Parathyroid adenoma (tissue), 2 donors: ENCODE measurements at regions not wholly inside any gene's neighbourhood (a gene's known extent, or its start where the extent isn't known, plus 50 kb on each side); places are given as distances from the start of the nearest gene placed in this dataset.

Experiments
- H2AFZ ChIP-seq: fragments of 300-600 bp; sonication (generic); one replicate; pipeline ENCODE4 v1.7.0; 2017; ENCODE audit warnings: antibody characterized with exemption, mild to moderate bottlenecking
- H3K27ac ChIP-seq: fragments of 300-600 bp; sonication (generic); one replicate; pipeline ENCODE4 v1.7.0; 2017
- H3K27me3 ChIP-seq: fragments of 300-600 bp; sonication (generic); one replicate; pipeline ENCODE4 v1.7.0; 2017; ENCODE audit warnings: low read length; ENCODE audit not compliant: control insufficient read depth, insufficient read depth
- H3K36me3 ChIP-seq: fragments of 300-600 bp; sonication (generic); one replicate; pipeline ENCODE4 v1.7.0; 2017; ENCODE audit warnings: low read length; ENCODE audit not compliant: control insufficient read depth, insufficient read depth
- H3K4me1 ChIP-seq: fragments of 300-600 bp; sonication (generic); one replicate; pipeline ENCODE4 v1.7.0; 2017; ENCODE audit warnings: control low read depth
- H3K4me2 ChIP-seq: fragments of 300-600 bp; sonication (generic); one replicate; pipeline ENCODE4 v1.7.0; 2017; ENCODE audit warnings: low read length
- H3K4me3 ChIP-seq: fragments of 300-600 bp; sonication (generic); one replicate; pipeline ENCODE4 v1.7.0; 2017; ENCODE audit warnings: low read depth, low read length
- H3K79me2 ChIP-seq: fragments of 300-600 bp; sonication (generic); one replicate; pipeline ENCODE4 v1.7.0; 2017; ENCODE audit warnings: control low read depth
- H3K9ac ChIP-seq: fragments of 300-600 bp; sonication (generic); one replicate; pipeline ENCODE4 v1.7.0; 2017; ENCODE audit warnings: mild to moderate bottlenecking
- H3K9me3 ChIP-seq: fragments of 300-600 bp; sonication (generic); one replicate; pipeline ENCODE4 v1.7.0; 2017; ENCODE audit warnings: low read length; ENCODE audit not compliant: control insufficient read depth
- CTCF ChIP-seq: fragments of 300-600 bp; sonication (generic); IDR thresholded peaks from one replicate; pipeline ENCODE4 v1.7.0; 2017; ENCODE audit warnings: antibody characterized with exemption, mild to moderate bottlenecking
- donor health status: primary hyperparathyroidism.

GRCh38 chr20:1810572-1810925 is 84.7 kb upstream of the SIRPA start:
- H3K9me3 ChIP-seq, result no peaks in the 10 kb centered on the region
- H3K9ac ChIP-seq, result no peak overlapping the region
- no peaks in the 10 kb centered on the region for H3K27me3 ChIP-seq
- no peak overlapping the region for H2AFZ ChIP-seq
- H3K4me1 ChIP-seq, result peaks cover 3% of the 10 kb centered on the region
- no peak overlapping the region for H3K4me3 ChIP-seq
- no peaks in the 10 kb centered on the region for H3K79me2 ChIP-seq
- no peak overlapping the region for H3K27ac ChIP-seq
- H3K36me3 ChIP-seq, result no peaks in the 10 kb centered on the region
- no peak for TF ChIP-seq CTCF
- no peak overlapping the region for H3K4me2 ChIP-seq

GRCh38 chr20:1809611-1810510 is 85.3 kb upstream of the SIRPA start:
- no peak overlapping the region for H3K27ac ChIP-seq

GRCh38 chr20:1809131-1809572 is 86.1 kb upstream of the SIRPA start:
- Histone ChIP-seq H3K9ac (no peak overlapping the region), H3K4me1 (peaks cover 3% of the 10 kb centered on the region), H3K4me2 (no peak overlapping the region), H3K4me3 (no peak overlapping the region), H3K27me3 (no peaks in the 10 kb centered on the region), H3K27ac (no peak overlapping the region), H3K36me3 (no peaks in the 10 kb centered on the region), H3K9me3 (no peaks in the 10 kb centered on the region), H3K79me2 (no peaks in the 10 kb centered on the region), H2AFZ (no peak overlapping the region)
- TF ChIP-seq CTCF, result no peak

More at GRCh38 chr20:1809611-1810510, 85.3 kb upstream of the SIRPA start:
- no peaks in the 10 kb centered on the region for H3K36me3 ChIP-seq
- H3K9ac ChIP-seq, result no peak overlapping the region
- TF ChIP-seq CTCF, result no peak
- H3K4me2 ChIP-seq, result no peak overlapping the region
- no peak overlapping the region for H2AFZ ChIP-seq
- H3K9me3 ChIP-seq, result no peaks in the 10 kb centered on the region
- peaks cover 3% of the 10 kb centered on the region for H3K4me1 ChIP-seq
- H3K79me2 ChIP-seq, result no peaks in the 10 kb centered on the region
- no peak overlapping the region for H3K4me3 ChIP-seq
- no peaks in the 10 kb centered on the region for H3K27me3 ChIP-seq

GRCh38 chr20:1808101-1808500 is 87.1 kb upstream of the SIRPA start:
- Histone ChIP-seq H2AFZ (no peak overlapping the region), H3K9ac (no peak overlapping the region), H3K36me3 (no peaks in the 10 kb centered on the region), H3K4me1 (no peaks in the 10 kb centered on the region), H3K27me3 (no peaks in the 10 kb centered on the region), H3K79me2 (no peaks in the 10 kb centered on the region), H3K4me2 (no peak overlapping the region), H3K4me3 (no peak overlapping the region), H3K9me3 (no peaks in the 10 kb centered on the region), H3K27ac (no peak overlapping the region)
- TF ChIP-seq CTCF, result no peak

GRCh38 chr20:1807394-1807793 is 87.8 kb upstream of the SIRPA start:
- H2AFZ ChIP-seq, result no peak overlapping the region
- TF ChIP-seq CTCF, result no peak

More at GRCh38 chr20:1807394-1807793, 87.8 kb upstream of the SIRPA start:
- H3K4me3 ChIP-seq, result no peak overlapping the region
- no peaks in the 10 kb centered on the region for H3K27me3 ChIP-seq
- H3K4me2 ChIP-seq, result no peak overlapping the region
- no peak overlapping the region for H3K9ac ChIP-seq
- H3K4me1 ChIP-seq, result no peaks in the 10 kb centered on the region
- H3K36me3 ChIP-seq, result no peaks in the 10 kb centered on the region
- no peaks in the 10 kb centered on the region for H3K9me3 ChIP-seq
- H3K27ac ChIP-seq, result no peak overlapping the region
- no peaks in the 10 kb centered on the region for H3K79me2 ChIP-seq
